ENCODE measurements at regions not wholly inside any gene's neighbourhood (a gene's known extent, or its start where the extent isn't known, plus 50 kb on each side); places are given as distances from the start of the nearest gene placed in this dataset.

- TF ChIP-seq ELF4 (CRISPR knock-in tag; IDR thresholded peaks at IDR 0.05; ENCODE audit: borderline replicate concordance), result no peak
- peak in 1 of 2 experiments; percentile 27; a peak in 1 of 4 replicates for TF ChIP-seq EP300 (IDR thresholded peaks at IDR 0.05; ENCODE audit: low read depth in 2 of 2, low read length in 2 of 2)
- no peak for TF ChIP-seq EP300 (CRISPR knock-in tag; IDR thresholded peaks at IDR 0.05; ENCODE audit: borderline replicate concordance)
- TF ChIP-seq ZNF749 (CRISPR knock-in tag; IDR thresholded peaks at IDR 0.05; ENCODE audit: borderline replicate concordance), result no peak
- TF ChIP-seq E2F5 (CRISPR knock-in tag; conservative IDR thresholded peaks at IDR 0.05), result no peak
- TF ChIP-seq ZNF776 (CRISPR knock-in tag; IDR thresholded peaks at IDR 0.05), result no peak
- TF ChIP-seq HMG20A (CRISPR knock-in tag; IDR thresholded peaks at IDR 0.05; ENCODE audit: borderline replicate concordance), result peak; percentile 73; the same call in 1 of the 2 replicates
- 0 out of 2 replicates have a peak, but pooled peaks have one; percentile 45 for TF ChIP-seq ARID5B (CRISPR knock-in tag; IDR thresholded peaks at IDR 0.05)
- TF ChIP-seq ATF3 (CRISPR knock-in tag; IDR thresholded peaks at IDR 0.05), result peak; percentile 31; the same call in 1 of the 2 replicates
- peak; percentile 25; the same call in 1 of the 2 replicates for TF ChIP-seq RARA (CRISPR knock-in tag; IDR thresholded peaks at IDR 0.05)
- TF ChIP-seq ELF1 (CRISPR knock-in tag; IDR thresholded peaks at IDR 0.05), result 0 out of 2 replicates have a peak, but pooled peaks have one; percentile 32
- TF ChIP-seq SAP130 (CRISPR knock-in tag; IDR thresholded peaks at IDR 0.05; ENCODE audit: low read depth), result peak; percentile 23; the same call in 1 of the 2 replicates
- 0 out of 2 replicates have a peak, but pooled peaks have one; percentile 6 for TF ChIP-seq NFE2L2 (IDR thresholded peaks at IDR 0.05; ENCODE audit: low read length)
- peak; percentile 43; the same call in 1 of the 2 replicates for TF ChIP-seq PRDM10 (CRISPR knock-in tag; IDR thresholded peaks at IDR 0.05; ENCODE audit: low read depth)
- TF ChIP-seq FOSL2 (CRISPR knock-in tag; IDR thresholded peaks at IDR 0.05), result peak; percentile 91
- no peak for TF ChIP-seq KLF11 (CRISPR knock-in tag; IDR thresholded peaks at IDR 0.05)
- no peak for TF ChIP-seq RCOR2 (CRISPR knock-in tag; IDR thresholded peaks at IDR 0.05)
- TF ChIP-seq CEBPB (IDR thresholded peaks at IDR 0.05; ENCODE audit: borderline replicate concordance, low read depth, low read length), result 0 out of 2 replicates have a peak, but pooled peaks have one; percentile 2
- peak; percentile 88; the same call in 1 of the 2 replicates for TF ChIP-seq ZBTB26 (CRISPR knock-in tag; IDR thresholded peaks at IDR 0.05; ENCODE audit: borderline replicate concordance)
Measured at GRCh38 chr2:19538411-19538963, 180.1 kb upstream of the OSR1 start (continued).

All from HepG2 (cell line).